HG02870 (cell line): ENCODE measurements at regions not wholly inside any gene's neighbourhood (a gene's known extent, or its start where the extent isn't known, plus 50 kb on each side); places are given as distances from the start of the nearest gene placed in this dataset.
A peak's percentile ranks its signal among the peaks of the same experiment; 100 is the strongest.

Experiments
- ATAC-seq: cut with Tn5 transposase; IDR thresholded peaks from one replicate; pipeline ENCODE4 v1.9.1; 2021; ENCODE audit warnings: mild to moderate bottlenecking, moderate library complexity; ENCODE audit not compliant: unreplicated experiment

DNA sequence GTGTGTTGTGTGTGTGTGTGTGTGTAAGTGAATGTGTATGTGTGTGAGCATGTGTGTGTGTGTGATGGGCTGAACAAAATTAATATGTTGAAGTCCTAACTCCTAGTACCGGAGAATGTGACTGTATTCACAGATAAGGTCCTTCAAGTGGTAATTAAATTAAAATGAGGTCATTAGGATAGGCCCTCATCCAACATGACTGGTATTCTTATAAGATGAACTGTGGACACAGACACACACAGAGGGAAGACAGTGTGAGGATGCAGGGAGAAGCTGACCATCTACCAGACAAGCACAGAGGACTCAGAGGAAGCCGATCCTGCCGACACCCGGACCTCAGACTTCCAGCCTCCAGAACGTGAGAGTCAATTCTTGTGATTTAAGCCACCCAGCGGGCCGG is 91.2 kb upstream of the PGBD5 start:
- ATAC-seq = no peak

DNA sequence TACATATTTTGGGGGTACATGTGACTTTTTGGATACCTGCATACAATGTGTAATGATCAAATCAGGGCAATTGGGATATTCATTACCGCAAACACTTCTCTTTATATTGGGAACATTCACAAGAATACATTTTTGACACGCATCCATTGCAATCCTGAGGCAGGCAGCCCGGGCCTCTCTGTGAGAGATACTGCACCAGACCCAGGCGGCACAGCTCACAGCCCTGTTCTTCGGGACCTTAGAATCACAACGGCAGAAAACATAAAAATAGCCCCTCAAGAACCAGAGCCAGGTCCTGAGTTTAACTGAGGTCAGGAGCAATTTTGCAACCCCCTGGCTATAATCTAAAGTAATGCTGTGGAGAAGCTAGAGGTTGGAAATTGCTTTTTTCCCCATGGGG is 90.8 kb upstream of the PGBD5 start:
- ATAC-seq = no peak

DNA sequence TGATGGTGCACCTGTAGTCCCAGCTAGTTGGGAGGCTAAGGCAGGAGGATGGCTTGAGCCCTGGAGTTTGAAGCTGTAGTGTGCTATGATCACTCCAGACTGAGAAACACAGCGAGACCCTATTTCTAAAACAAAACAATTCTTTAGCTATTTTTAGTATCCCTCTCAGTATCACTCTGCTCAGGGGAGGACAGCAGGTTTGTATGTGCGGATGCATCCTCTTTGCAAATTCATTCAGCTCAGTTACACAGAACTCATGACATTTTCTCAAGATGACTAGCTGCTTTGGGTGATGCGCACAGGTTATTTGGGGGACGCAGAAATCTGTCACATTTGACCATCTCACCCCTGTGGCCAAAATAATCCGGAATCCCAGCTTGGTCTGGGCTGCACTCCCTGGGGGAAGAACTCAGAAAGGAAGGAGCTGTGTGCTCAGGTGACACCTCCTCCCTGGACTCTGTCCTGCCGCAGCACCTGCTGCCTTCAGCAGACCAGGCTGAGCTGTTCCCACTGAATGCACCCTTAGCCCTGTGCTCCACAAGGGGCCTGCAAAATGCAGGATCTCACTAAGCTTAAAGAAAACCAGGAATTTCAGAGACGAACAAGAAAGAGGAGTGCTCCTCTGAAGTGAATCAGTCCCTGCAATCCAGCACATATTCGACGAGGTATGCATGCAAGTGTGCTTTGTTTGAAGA is 89.5 kb upstream of the PGBD5 start:
- ATAC-seq = no peak

DNA sequence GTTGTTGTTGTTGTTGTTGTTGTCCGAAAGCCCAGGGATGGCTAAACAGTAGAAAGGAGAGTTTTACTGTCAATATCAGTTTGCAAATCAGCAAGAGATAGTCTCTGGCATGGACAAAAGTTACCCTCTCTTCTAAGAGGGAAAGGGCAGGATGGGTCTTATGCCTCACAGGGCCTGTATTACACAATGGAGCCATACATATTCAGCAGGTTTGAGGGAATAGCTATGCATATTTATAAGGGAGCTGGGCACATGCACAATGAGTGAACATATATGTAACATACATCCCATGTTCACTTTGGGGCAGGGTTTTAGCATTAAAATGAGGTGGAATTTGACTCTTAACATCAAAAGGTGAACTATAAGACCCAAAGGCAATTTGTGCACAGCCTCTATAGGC is 84.4 kb upstream of the PGBD5 start:
- ATAC-seq = no peak

DNA sequence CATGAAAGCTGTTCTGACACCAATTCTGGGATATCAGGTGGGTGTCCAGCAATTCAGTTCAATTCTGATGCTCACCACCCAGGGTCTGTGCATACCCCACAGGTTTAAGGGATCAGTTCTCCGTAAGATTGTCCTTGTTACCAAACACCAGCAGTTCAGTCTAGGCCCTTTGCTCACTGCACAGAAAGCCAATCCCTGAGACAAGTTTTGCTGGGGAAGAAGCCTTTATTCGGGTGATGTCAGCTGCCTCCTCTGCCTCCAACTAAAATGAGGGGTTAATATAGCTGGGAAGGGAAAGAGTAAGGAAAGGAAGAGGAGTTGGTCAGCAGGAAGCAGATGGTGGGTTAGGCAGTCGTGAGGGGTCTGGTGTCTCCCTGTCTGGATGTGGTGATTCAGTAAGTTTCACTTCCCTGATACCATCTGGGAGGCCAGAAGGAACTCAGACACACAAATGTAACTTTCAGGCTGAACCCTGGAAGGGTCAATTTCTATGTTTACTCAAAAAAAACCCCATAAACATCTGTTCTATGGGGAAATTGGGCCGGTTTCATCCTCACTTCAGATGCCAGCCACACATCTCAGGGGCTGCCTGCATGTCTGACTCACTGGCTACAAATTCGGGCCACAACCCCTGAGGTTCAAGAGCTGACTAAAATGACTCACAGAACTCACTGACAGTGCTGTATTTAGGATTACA is 83.3 kb upstream of the PGBD5 start:
- peak; percentile 67 for ATAC-seq

DNA sequence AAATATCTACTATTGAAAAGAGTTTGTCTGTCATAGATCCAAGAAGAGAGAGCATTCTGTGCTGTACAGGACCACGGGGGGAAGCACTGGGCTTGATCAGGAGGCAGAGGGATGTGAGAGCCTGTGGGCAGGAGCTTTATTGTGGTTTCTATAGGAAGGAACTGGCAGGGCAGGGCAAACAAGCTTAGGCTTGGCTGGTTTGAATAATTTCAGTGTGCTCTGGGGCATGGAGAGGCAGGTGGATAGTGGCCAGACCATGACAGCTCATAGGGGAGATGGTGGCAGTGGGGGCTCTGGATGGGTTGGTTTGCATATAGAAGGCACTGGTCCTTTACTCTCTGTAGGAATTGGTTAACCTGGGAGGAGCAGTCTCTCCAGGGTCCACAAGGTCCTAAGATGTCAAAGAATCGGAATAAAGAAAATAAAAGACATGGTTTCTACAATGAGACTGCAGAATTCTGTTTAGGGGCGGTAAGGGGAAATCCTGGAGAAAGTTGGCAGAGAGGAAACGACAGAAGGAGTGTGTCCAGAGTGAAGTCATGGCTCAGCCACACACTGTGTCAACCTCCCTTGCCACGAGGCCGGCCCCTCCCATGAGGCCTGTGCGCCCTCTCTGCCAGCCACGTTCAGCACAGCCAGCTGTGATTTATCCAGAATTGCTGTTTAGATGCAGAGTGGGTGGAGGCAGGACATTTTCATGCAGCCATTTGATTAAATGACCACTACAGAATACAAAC is 81.7 kb upstream of the PGBD5 start:
- no peak for ATAC-seq

DNA sequence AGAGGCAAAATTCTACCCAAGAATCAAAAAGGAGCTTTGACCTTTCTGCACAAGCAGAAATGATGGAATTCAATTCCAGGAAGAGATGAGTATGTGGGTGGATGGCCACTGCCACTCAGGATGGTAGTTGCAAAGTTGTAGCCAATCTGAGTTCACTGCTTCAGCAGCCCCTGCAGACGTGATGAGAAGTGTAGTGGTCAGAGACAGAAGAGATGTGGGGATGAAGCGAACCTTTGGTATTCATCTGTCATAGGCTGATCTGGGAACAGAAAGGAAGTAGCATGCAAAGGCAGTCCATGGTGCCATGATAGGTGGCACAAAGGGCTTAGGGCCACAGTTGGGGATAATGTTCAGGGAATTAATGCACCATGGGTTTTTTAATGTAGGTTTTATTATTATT is 81.1 kb upstream of the PGBD5 start:
- no peak for ATAC-seq

DNA sequence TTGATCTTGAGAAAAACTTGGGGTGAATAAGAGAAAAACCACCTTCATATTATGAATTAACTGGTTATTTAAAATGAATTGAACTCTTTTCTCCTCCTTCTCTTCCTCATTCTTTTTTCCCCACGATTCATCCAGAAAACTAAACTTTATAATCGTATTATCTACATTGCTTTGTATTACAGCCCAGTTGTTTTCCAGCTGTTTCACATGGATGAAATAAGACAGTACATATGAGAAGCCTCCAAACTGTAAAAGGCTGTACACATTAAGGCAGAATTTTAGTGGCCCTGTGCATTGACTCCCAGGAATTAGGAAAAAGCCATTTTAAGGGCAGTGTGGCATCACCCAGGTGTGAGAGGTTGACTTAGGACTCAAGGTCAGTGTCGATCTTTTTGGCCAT is 80.3 kb upstream of the PGBD5 start:
- ATAC-seq = no peak

DNA sequence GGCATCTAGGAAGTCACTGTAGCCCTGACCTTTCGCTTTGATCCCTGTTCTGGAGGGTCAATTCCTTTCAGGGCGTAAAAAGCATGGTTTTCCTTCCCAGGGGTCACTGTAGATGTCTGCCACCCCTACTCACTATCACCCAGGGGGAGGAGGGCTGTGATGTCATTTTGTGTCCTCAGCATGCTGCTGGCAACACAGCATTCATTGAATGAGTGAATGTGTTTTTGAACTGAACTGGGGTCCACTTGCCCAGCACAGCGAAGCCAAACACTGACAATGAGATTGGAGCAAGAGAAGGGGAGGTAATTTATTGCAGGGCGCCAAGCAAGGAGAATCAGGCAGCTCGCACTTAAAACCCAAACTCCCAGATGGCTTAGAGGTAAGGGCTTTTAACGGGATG is 78.2 kb upstream of the PGBD5 start:
- ATAC-seq = no peak

DNA sequence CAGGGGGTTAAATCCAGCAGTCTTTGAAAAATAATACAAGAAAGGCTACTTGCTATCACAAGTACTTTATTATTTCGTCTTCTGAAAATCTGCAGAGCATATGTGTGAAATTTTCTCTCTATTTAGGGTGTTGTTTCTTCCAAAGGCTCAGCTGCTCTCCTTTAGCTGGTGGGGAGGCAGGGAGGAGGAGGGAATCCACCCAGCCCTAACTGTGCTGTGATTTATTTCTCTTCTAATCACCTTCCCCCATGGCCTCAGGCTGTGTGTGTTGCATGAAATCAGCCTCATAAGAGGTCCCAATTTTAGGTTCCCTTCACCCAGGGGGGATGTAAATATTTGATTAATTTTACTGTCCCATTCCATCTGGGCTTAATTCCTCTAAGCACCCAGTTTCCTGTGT is 77.6 kb upstream of the PGBD5 start:
- ATAC-seq = no peak

DNA sequence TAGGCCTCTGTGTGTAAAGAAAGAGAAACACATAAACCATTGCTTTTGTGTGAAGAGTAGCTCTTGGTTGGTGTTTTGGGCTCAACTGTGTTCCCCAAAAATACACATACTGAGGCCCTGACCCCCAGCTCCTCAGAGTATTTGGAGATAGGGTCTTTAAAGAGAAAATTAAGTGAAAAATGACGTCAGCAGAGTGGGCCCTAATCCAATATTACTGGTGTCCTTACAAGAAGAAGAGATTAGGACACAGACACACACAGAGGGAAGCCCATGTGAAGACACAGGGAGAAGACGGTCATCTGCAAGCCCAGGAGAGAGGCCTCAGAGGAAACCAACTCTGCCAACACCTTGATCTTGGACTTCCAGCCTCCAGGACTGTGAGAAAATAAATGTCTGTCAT is 76.9 kb upstream of the PGBD5 start:
- no peak for ATAC-seq

DNA sequence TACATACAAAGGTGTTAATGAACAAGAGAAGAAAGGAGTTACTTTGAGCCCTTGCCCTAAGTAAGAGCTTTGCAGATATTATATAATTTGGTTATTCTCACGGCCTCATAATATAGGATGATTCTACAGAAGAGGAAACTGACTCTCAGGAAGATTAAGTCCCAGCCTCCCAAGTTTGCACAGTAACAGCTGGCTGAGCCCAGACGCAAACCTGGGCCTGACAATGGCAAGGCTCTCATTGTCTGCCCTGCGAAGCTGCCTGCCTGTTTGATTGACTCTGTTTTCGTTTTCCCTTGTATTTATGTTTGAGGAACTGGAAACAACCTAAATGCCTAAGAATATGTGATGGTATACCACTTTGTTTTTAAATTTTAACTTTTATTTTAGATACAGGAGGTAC is 76.2 kb upstream of the PGBD5 start:
- no peak for ATAC-seq

DNA sequence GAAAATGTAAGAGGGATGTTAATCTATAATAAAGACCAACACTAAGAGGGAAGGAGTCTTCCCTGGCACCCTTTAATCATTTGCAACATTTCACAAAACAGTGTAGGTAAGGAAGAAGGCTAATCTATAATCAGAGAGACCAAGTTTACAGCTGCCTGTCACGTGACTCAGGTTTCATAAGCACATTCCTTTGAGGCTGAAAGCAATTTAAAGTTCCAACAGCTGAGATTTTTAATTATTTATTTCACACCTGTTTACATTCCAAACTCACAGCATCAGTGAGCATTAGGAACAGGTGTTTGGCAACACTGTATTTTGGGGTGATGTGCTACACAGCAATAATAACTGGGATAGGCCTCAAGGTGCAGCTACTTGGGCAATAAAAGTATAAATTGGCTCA is 75.7 kb upstream of the PGBD5 start:
- ATAC-seq = no peak

DNA sequence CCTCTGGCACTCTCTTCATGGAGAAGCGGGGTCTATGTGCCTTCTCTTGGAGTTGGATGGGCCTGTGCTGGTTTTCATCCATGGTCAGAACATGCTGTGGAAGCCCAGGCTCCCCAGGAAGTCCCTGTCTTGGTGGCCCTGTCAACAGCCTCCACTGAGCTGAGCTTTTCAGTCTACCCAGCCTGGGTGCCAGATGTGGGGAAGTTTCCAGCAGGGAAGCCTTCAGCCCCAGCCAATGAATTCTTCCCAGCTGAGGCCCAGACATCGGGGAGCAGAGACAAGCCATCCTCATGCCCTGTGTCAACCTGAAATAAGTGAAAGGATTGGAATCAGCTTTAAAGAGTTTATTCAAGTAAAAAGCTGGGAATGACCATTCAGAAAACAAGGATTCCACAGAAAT is 75.1 kb upstream of the PGBD5 start:
- ATAC-seq = no peak

DNA sequence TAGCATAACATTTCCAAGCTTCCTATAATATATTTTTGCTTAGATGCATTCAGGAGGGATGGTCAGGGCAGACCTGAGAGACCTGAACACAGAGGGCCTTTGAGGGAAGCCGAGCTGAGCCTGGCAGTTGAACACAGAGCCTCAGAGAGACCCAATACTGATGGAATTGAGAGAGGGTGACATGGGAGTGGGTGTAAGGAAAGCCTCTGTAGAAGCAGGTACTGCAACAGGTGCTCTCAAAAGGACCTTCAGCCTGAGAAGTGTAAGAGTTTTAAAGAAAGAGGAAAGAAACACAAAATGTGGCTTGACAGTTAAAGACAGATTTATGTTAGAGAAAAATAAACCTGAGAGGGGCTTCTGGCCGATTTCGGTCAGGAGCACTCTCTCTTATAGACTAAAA is 73.9 kb upstream of the PGBD5 start:
- no peak for ATAC-seq

DNA sequence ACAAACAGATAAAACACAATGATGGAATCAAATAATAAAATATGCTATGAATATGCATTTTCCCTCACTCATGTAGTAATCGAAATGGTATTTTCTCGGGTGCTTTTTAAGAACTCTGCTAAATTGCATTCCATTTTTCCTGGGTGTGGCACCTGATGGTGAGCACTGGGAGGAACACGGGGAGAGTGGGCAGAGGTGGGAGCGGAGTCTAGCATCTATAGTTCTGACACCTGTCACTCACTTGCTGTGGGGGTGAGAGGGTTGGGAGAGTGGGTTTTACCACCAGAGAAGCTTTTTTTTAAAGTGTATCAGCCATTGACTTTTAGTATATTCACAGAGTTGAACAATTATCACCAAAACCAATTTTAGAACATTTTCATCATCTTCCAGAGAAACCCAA is 73.4 kb upstream of the PGBD5 start:
- no peak for ATAC-seq

DNA sequence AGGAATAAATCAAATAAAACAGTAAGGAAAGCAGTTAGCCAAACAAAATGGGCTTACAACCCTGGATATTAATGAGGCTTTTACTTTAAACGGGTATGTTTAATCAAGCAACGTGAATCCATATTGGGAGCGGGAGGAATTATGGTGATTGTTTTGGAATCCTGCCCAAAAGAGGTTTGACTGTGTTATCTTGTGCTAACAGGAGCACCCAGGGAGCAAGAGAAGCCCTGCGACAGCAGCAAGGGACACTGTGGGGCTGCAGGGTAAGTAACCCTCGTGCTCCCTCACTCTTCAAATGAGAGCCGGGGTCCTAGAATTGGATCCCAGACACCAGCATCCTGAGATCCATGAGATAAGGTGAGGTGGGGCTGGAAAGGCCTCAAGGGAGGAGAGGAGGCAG is 72.6 kb upstream of the PGBD5 start:
- ATAC-seq = no peak

DNA sequence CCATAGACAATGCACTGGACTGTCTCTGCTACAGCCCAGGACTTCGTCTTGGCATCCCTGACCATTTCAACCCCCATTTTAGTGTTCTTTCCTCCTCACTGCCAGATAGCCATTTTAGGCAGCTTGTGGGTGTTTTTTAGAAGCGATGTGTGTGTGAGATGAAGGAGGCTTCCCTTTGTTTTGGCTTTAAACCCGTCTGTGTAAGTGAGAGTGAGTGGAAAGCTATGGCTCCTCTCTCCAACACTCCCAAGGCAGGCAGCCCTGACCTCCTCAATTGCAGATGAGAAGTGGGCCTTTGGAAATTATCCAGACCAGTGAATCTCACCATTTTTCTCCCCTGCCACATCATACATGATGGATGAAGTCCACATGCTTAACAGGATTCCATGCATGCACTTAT is 70.3 kb upstream of the PGBD5 start:
- no peak for ATAC-seq

DNA sequence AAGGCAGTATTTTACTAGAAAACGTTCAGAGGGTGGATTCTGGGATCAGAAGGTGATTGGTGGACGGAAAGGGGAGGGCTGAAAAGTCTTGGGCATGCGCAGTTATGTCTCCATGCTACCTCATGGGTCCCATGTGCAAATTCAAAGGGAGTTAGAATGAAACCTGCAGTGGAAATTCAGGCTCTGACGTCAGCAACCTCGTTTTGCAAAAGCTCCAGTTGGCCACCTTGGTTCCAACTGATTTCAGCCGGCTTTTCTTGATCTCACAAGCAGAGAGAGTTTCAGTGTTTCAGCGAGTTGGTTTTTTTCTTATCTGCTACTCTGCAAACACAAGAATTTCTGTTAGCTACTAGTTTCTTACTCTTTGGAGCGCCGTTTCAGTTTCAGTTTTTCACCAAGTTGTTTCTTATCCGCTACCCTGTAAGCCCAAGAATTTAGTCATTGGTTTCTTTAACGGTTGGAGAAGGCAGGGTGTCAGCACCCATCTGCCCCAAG is 69.8 kb upstream of the PGBD5 start:
- ATAC-seq = no peak

DNA sequence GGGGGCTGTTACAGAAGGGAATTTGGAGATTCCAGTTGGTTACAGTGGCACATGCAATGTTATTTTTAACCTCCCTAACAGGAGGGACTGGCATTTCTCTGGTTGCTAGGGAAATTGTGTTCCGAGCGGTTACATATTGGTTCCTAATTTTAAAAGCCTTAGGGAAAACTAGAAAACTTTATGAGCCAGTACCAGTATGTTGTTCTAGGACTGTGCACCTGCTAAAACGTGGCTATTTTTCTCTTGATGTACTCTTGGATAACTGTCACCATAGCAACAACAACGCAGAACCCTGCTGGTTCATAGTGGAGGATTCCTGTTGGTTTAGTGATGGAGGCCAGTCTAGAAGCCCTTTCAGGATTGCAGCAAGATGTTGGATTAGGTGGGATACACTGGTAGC is 68.9 kb upstream of the PGBD5 start:
- ATAC-seq = no peak

DNA sequence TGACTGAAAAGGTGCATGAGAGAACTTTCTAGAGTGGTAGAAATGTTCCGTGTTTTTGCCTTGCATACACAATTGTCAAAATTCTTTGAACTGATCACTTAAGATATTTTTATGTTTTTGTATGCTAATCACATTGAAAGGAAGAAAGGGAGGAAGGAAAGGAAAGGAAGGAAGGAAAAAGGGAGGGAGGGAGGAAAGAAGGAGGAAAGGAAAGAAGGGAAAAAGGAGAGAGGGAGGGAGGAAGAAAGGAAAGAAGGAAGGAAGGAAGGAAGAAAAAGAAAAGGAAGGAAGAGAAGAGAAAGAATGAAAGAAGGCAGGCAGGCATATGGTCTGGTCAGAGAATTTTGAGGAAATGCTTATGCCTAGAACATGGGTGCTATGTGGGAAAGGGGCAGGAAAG is 68.4 kb upstream of the PGBD5 start:
- ATAC-seq = no peak

DNA sequence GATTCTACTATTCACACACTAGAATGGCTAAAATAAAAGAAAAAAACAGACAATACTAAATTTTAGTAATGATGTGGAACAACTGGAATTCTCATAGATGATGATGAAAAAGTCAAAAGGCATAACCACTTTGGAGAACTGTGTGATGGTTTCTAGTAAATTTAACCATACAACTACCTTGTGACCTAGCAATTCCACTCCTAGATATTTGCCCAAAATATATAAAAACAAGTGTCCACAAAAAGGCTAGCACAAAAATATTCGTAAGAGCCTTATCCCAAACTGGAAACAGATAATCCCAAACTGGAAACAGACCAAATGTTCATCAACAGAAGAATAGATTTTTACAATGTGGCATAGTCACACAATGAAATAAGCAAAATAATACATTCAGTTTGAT is 67.9 kb upstream of the PGBD5 start:
- no peak for ATAC-seq
